HG03097 (cell line): ENCODE measurements at regions not wholly inside any gene's neighbourhood (a gene's known extent, or its start where the extent isn't known, plus 50 kb on each side); places are given as distances from the start of the nearest gene placed in this dataset.
"Not testable (repeated sequence)": the region's sequence is repeated elsewhere in the genome, so short reads cannot be mapped to it uniquely, and the experiment has no call there.

ENCODE experiments used
- ATAC-seq: cut with Tn5 transposase; IDR thresholded peaks from one replicate; pipeline ENCODE4 v1.9.1; 2021; ENCODE audit not compliant: unreplicated experiment, low FRiP score

DNA sequence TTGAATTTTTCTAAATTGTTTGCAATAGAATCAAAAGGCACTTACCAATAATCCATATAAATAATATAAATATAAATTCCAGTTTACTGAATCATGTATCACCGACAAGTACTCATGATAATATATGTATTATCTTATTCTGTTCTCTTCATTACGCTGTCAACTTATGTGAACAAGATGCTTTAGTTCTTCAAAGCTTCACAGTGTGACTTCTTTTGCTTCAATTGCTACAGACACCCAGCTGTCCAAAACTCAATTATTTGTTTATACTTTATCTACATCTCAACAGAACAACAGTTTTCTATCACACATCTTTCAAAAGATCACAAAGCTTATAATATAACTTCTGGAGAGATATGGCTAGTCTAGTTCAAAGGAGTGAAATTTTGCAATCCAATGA lies 1499.9 kb upstream of the PCDH10 start:
- no peak for ATAC-seq

DNA sequence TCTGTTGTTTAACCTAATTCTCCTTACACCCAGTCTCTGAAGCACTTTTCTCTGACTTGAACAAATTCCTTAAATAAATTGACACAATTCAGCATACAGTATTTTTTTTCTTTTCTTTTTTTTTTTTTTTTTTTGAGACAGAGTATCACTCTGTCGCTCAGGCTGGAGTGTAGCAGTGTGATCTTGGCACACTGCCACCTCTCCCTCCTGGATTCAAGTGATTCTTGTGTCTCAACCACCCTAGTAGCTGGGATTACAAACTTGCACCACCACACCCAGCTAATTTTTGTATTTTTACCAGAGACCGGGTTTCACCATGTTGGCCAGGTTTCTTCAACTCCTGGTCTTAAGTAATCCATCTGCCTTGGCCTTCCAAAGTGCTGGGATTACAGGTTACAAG lies 1498.1 kb upstream of the PCDH10 start:
- no peak for ATAC-seq

DNA sequence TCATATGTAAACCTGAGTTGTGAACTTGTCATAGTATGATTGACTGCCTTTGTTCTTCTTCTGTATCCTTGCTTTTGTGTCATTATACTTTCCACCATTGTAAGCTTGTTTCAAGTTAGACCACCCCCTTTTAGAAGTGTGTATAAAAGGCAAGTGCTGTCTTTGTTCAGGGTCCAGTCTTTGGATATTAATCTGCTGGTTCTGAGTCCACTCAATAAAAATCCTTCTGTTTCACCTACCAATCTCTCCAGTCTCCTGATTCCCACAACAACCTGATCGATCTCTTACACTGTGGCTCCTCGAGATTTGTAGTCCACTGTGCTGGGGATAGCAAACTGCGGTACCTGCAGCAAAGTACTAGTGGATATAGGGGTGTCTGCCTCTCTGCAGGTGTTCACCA lies 1465.8 kb upstream of the PCDH10 start:
- not testable (repeated sequence) for ATAC-seq

DNA sequence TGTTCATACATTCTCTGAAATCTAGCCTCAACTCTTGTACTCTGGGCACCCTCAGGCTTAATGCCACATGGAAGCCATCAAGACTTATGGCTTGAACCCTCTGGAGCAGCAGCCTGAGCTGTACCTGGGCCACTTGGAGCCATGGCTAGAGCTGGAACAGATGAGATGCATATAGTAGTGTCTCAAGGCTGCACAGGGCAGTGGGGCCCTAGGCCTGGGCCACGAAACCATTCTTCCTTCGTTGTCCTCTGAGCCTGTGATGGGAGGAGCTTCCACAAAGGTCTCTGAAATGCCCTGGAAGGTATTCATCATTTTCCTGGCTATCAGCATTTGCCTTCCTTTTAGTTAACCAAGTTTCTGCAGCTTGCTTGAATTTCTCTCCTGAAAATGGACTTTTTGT lies 1427.2 kb upstream of the PCDH10 start:
- ATAC-seq: no peak

DNA sequence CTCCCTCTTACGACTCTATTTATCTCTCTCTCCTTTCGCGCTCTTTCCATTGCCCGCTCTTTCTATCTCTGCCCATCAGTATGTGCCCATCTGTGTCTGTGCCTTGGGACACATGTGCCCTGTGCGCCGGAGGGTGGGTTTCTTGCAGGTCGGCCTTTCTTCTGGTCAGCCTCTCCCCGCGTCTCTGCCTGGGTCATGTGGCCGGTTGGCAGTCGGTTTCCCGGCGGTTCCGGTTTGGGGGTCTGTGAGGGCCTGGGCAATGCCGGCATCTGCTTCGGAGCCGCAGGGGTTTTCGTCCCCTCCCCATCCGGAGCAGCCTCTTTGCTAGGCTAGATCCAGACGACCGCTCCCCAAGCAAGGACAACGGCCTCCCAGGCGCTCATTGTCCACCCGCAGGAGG lies 1426.0 kb upstream of the PCDH10 start:
- ATAC-seq: not testable (repeated sequence)

DNA sequence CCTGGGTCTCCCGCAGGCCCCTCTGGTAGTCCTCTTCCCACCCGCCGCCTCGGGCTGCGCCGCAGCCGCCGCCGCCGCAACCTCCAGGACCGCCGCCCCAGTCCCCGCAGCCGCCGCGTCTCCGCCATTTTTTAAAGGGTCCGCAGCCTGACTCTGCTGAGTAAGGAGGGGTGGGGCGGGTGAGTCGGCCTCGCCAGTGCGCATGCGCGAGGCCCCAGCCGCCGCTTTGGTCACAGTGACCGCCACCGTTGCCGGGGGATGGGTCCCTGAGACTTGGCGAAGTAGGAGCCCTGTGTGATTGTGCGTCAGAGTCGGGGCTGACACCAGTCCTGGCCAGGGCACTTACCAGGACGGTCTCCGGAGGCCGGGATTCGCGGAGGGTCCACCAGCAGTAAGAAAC lies 1424.2 kb upstream of the PCDH10 start:
- ATAC-seq: not testable (repeated sequence)

DNA sequence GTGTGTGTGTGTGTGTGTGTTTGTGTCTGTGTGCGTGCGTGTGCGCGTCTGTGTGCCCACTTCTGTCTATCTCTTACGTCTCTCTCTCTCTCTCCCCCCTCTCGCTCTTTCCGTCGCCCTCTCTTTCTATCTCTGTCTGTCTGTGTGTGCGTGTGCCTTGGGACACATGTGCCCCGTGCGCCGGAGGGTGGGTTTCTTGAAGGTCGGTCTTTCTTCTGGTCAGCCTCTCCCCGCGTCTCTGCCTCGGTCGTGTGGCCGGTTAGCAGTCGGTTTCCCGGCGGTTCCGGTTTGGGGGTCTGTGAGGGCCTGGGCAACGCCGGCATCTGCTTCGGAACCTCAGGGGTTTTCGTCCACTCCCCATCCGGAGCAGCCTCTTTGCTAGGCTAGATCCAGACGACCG lies 1423.6 kb upstream of the PCDH10 start:
- ATAC-seq: not testable (repeated sequence)

DNA sequence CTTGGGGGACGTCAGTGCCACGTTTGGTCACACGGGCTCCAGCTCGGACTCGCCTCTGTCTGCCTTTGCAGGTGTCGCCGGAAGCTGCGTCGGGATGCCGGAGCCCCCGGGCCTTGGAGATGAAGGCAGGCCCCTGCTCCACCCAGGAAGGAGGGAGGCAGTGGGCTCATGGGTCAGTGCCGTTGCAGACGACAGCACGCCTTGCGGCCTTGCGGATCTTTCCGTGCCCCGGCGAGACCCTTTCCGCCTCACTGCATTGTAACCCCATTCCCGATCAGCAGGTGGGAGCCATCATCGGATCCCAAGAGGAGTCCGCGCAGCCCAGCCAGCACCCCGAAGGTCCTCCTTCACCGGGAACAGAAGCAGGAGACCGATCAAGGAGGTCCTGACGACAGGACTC lies 1422.2 kb upstream of the PCDH10 start:
- not testable (repeated sequence) for ATAC-seq

- not testable (repeated sequence) for ATAC-seq
These were observed 1421.7 kb upstream of the PCDH10 start for GRCh38 chr4:131727418-131727817.

GRCh38 chr4:131729205-131729604 lies 1419.9 kb upstream of the PCDH10 start:
- ATAC-seq: not testable (repeated sequence)

DNA sequence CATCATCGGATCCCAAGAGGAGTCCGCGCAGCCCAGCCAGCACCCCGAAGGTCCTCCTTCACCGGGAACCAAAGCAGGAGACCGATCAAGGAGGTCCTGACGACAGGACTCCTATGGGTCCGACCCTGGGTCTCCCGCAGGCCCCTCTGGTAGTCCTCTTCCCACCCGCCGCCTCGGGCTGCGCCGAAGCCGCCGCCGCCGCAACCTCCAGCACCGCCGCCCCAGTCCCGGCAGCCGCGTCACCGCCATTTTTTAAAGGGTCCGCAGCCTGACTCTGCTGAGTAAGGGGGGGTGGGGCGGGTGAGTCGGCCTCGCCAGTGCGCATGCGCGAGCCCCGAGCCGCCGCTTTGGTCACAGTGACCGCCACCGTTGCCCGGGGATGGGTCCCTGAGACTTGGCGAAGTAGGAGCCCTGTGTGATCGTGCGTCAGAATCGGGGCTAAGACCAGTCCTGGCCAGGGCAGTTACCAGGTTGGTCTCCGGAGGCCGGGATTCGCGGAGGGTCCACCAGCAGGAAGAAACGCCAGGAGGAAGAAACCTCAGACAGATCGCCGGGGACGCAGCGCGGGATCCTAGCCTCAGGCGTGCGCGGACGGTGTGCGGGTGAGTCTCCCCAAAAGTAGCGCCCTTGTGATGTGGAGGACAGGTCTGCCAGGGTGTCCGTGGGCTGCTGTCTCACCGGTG lies 1419.2 kb upstream of the PCDH10 start:
- not testable (repeated sequence) for ATAC-seq

- not testable (repeated sequence) for ATAC-seq
These were observed 1418.5 kb upstream of the PCDH10 start for GRCh38 chr4:131730574-131730973.

DNA sequence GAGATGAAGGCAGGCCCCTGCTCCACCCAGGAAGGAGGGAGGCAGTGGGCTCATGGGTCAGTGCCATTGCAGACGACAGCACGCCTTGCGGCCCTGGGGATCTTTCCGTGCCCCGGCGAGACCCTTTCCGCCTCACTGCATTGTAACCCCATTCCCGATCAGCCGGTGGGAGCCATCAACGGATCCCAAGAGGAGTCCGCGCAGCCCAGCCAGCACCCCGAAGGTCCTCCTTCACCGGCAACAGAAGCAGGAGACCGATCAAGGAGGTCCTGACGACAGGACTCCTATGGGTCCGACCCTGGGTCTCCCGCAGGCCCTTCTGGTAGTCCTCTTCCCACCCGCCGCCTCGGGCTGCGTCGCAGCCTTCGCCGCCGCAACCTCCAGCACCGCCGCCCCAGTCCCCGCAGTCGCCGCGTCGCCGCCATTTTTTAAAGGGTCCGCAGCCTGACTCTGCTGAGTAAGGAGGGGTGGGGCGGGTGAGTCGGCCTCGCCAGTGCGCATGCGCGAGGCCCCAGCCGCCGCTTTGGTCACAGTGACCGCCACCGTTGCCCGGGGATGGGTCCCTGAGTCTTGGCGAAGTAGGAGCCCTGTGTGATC lies 1417.0 kb upstream of the PCDH10 start:
- not testable (repeated sequence) for ATAC-seq

- not testable (repeated sequence) for ATAC-seq
These were observed 1414.8 kb upstream of the PCDH10 start for GRCh38 chr4:131734321-131734720.

DNA sequence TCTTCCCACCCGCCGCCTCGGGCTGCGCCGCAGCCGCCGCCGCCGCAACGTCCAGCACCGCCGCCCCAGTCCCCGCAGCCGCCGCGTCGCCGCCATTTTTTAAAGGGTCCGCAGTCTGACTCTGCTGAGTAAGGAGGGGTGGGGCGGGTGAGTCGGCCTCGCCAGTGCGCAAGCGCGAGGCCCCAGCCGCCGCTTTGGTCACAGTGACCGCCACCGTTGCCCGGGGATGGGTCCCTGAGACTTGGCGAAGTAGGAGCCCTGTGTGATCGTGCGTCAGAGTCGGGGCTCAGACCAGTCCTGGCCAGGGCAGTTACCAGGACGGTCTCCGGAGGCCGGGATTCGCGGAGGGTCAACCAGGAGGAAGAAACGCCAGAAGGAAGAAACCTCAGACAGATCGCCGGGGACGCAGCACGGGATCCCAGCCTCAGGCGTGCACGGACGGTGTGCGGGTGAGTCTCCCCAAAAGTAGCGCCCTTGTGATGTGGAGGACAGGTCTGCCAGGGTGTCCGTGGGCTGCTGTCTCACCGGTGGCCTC lies 1414.2 kb upstream of the PCDH10 start:
- not testable (repeated sequence) for ATAC-seq

DNA sequence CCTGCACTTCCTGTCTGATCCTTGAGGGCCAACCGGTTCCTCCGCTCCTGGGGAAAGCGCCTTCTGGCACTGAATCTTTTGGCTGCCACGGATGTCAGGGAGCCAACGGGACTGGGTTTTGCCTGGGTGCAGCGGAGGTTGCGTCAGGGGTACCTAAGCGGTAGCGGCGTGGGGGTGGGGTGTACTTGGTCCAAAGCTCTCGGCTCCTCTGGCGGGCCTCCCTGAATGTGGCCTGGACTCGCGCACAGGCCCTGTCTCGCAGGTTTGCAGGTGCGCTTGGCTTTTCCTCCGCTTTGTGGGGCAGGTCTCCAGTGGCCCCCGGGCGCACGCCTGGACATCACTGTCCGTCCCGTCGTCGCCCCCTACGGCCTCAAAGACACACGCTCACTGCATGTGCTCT lies 1410.1 kb upstream of the PCDH10 start:
- ATAC-seq: not testable (repeated sequence)

GRCh38 chr4:131741836-131742235 lies 1407.3 kb upstream of the PCDH10 start:
- ATAC-seq: not testable (repeated sequence)

DNA sequence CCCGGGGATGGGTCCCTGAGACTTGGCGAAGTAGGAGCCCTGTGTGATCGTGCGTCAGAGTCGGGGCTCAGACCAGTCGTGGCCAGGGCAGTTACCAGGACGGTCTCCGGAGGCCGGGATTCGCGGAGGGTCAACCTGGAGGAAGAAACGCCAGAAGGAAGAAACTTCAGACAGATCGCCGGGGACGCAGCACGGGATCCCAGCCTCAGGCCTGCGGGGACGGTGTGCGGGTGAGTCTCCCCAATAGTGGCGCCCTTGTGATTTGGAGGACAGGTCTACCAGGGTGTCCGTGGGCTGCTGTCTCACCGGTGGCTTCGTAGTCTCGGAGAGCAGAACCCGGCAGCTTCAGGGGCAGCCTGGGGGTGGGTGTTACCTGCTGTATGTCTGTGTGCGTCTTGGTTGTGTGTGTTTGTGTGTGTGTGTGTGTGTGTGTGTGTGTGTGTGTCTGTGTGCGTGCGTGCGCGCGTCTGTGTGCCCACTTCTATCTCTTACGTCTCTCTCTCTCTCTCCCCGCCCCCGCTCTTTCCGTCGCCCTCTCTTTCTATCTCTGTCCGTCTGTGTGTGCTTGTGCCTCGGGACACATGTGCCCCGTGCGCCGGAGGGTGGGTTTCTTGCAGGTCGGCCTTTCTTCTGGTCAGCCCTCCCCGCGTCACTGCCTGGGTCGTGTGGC lies 1406.4 kb upstream of the PCDH10 start:
- ATAC-seq: not testable (repeated sequence)

GRCh38 chr4:131743348-131743747 lies 1405.7 kb upstream of the PCDH10 start:
- ATAC-seq: not testable (repeated sequence)

- ATAC-seq: not testable (repeated sequence)
These were observed 1401.9 kb upstream of the PCDH10 start for GRCh38 chr4:131747203-131747602.

- not testable (repeated sequence) for ATAC-seq
These were observed 1399.9 kb upstream of the PCDH10 start for GRCh38 chr4:131749224-131749623.
